ENCODE measurements at regions not wholly inside any gene's neighbourhood (a gene's known extent, or its start where the extent isn't known, plus 50 kb on each side); places are given as distances from the start of the nearest gene placed in this dataset.
"Not testable (repeated sequence)": the region's sequence is repeated elsewhere in the genome, so short reads cannot be mapped to it uniquely, and the experiment has no call there.

- in situ Hi-C loops (cut with MboI; ENCODE audit: low pct_unique_long_range_greater_than_20kb, low sequenced_read_pairs): no loop called here
- no peak for DNase-seq
Observed at GRCh38 chr3:176328198-176328597, 869.1 kb downstream of the TBL1XR1 start.

GRCh38 chr3:176326894-176327490 is 870.3 kb downstream of the TBL1XR1 start:
- DNase-seq; in situ Hi-C loops (cut with MboI; ENCODE audit: low pct_unique_long_range_greater_than_20kb, low sequenced_read_pairs): not testable (repeated sequence)

GRCh38 chr3:176321532-176321931 is 875.8 kb downstream of the TBL1XR1 start:
- DNase-seq; in situ Hi-C loops (cut with MboI; ENCODE audit: low pct_unique_long_range_greater_than_20kb, low sequenced_read_pairs): not testable (repeated sequence)

- no peak for DNase-seq
- in situ Hi-C loops (cut with MboI; ENCODE audit: low pct_unique_long_range_greater_than_20kb, low sequenced_read_pairs): no loop called here
Observed at GRCh38 chr3:176321099-176321498, 876.2 kb downstream of the TBL1XR1 start.

GRCh38 chr3:176313426-176313825 is 883.9 kb downstream of the TBL1XR1 start:
- in situ Hi-C loops (cut with MboI; ENCODE audit: low pct_unique_long_range_greater_than_20kb, low sequenced_read_pairs): no loop called here

GRCh38 chr3:176310641-176311040 is 886.6 kb downstream of the TBL1XR1 start:
- no peak for DNase-seq

More at GRCh38 chr3:176313426-176313825, 883.9 kb downstream of the TBL1XR1 start:
- DNase-seq: no peak

GRCh38 chr3:176302271-176302670 is 895.0 kb downstream of the TBL1XR1 start:
- in situ Hi-C loops (cut with MboI; ENCODE audit: low pct_unique_long_range_greater_than_20kb, low sequenced_read_pairs): no loop called here

More at GRCh38 chr3:176310641-176311040, 886.6 kb downstream of the TBL1XR1 start:
- in situ Hi-C loops (cut with MboI; ENCODE audit: low pct_unique_long_range_greater_than_20kb, low sequenced_read_pairs): no loop called here

GRCh38 chr3:176296066-176296597 is 901.1 kb downstream of the TBL1XR1 start:
- in situ Hi-C loops (cut with MboI; ENCODE audit: low pct_unique_long_range_greater_than_20kb, low sequenced_read_pairs): no loop called here
- no peak for DNase-seq

More at GRCh38 chr3:176302271-176302670, 895.0 kb downstream of the TBL1XR1 start:
- DNase-seq: no peak

- in situ Hi-C loops (cut with MboI; ENCODE audit: low pct_unique_long_range_greater_than_20kb, low sequenced_read_pairs): no loop called here
- no peak for DNase-seq
Observed at GRCh38 chr3:176293276-176293675, 904.0 kb downstream of the TBL1XR1 start.

GRCh38 chr3:176286476-176287085 is 910.7 kb downstream of the TBL1XR1 start:
- no peak for DNase-seq
- in situ Hi-C loops (cut with MboI; ENCODE audit: low pct_unique_long_range_greater_than_20kb, low sequenced_read_pairs): no loop called here

GRCh38 chr3:176275538-176275937 is 921.7 kb downstream of the TBL1XR1 start:
- in situ Hi-C loops (cut with MboI; ENCODE audit: low pct_unique_long_range_greater_than_20kb, low sequenced_read_pairs): no loop called here

GRCh38 chr3:176275113-176275512 is 922.2 kb downstream of the TBL1XR1 start:
- no peak for DNase-seq
- in situ Hi-C loops (cut with MboI; ENCODE audit: low pct_unique_long_range_greater_than_20kb, low sequenced_read_pairs): no loop called here

More at GRCh38 chr3:176275538-176275937, 921.7 kb downstream of the TBL1XR1 start:
- DNase-seq: no peak

- in situ Hi-C loops (cut with MboI; ENCODE audit: low pct_unique_long_range_greater_than_20kb, low sequenced_read_pairs): no loop called here
- DNase-seq: no peak
Observed at GRCh38 chr3:176274161-176274560, 923.1 kb downstream of the TBL1XR1 start.

- in situ Hi-C loops (cut with MboI; ENCODE audit: low pct_unique_long_range_greater_than_20kb, low sequenced_read_pairs): no loop called here
- DNase-seq: no peak
Observed at GRCh38 chr3:176262071-176262470, 935.2 kb downstream of the TBL1XR1 start.

- DNase-seq: no peak
- in situ Hi-C loops (cut with MboI; ENCODE audit: low pct_unique_long_range_greater_than_20kb, low sequenced_read_pairs): no loop called here
Observed at GRCh38 chr3:176247191-176247590, 950.1 kb downstream of the TBL1XR1 start.

GRCh38 chr3:176219970-176220369 is 977.3 kb downstream of the TBL1XR1 start:
- in situ Hi-C loops (cut with MboI; ENCODE audit: low pct_unique_long_range_greater_than_20kb, low sequenced_read_pairs): no loop called here
- DNase-seq: no peak

- in situ Hi-C loops (cut with MboI; ENCODE audit: low pct_unique_long_range_greater_than_20kb, low sequenced_read_pairs): no loop called here
- DNase-seq: no peak
Observed at GRCh38 chr3:176214758-176215157, 982.5 kb downstream of the TBL1XR1 start.

GRCh38 chr3:176213314-176213713 is 984.0 kb downstream of the TBL1XR1 start:
- in situ Hi-C loops (cut with MboI; ENCODE audit: low pct_unique_long_range_greater_than_20kb, low sequenced_read_pairs); DNase-seq: not testable (repeated sequence)

GRCh38 chr3:176208915-176209314 is 988.4 kb downstream of the TBL1XR1 start:
- in situ Hi-C loops (cut with MboI; ENCODE audit: low pct_unique_long_range_greater_than_20kb, low sequenced_read_pairs): no loop called here
- no peak for DNase-seq

GRCh38 chr3:176208283-176208682 is 989.0 kb downstream of the TBL1XR1 start:
- in situ Hi-C loops (cut with MboI; ENCODE audit: low pct_unique_long_range_greater_than_20kb, low sequenced_read_pairs): no loop called here
- no peak for DNase-seq

- in situ Hi-C loops (cut with MboI; ENCODE audit: low pct_unique_long_range_greater_than_20kb, low sequenced_read_pairs): no loop called here
- DNase-seq: no peak
Observed at GRCh38 chr3:176206809-176207208, 990.5 kb downstream of the TBL1XR1 start.
